BE2C (cell line): ENCODE measurements at regions not wholly inside any gene's neighbourhood (a gene's known extent, or its start where the extent isn't known, plus 50 kb on each side); places are given as distances from the start of the nearest gene placed in this dataset.

Source experiments
- DNase-seq: peaks from one replicate; pipeline ENCODE4 v3.0.0-alpha.2; 2020
- H3K27me3 ChIP-seq: fragments of 250-450 bp; sonication (Bioruptor Pico); 2 replicates; pipeline ENCODE4 v1.5.1; 2020; ENCODE audit warnings: mild to moderate bottlenecking
- H3K36me3 ChIP-seq: fragments of 250-450 bp; sonication (Bioruptor Pico); 2 replicates; pipeline ENCODE4 v1.5.1; 2020; ENCODE audit warnings: mild to moderate bottlenecking
- H3K4me1 ChIP-seq: fragments of 250-450 bp; sonication (Bioruptor Pico); 2 replicates; pipeline ENCODE4 v1.5.1; 2020
- H3K4me3 ChIP-seq: 2 replicates; pipeline ENCODE4 v1.5.1; 2011; ENCODE audit warnings: low read depth, low read length
- H3K9me3 ChIP-seq: fragments of 250-450 bp; sonication (Bioruptor Pico); 2 replicates; pipeline ENCODE4 v1.5.1; 2020
- TF ChIP-seq, protein P1 (sequence below): IDR thresholded peaks from 2 replicates; pipeline ENCODE4 v1.5.1; 2012; ENCODE audit warnings: mild to moderate bottlenecking, low read depth, low read length

DNA sequence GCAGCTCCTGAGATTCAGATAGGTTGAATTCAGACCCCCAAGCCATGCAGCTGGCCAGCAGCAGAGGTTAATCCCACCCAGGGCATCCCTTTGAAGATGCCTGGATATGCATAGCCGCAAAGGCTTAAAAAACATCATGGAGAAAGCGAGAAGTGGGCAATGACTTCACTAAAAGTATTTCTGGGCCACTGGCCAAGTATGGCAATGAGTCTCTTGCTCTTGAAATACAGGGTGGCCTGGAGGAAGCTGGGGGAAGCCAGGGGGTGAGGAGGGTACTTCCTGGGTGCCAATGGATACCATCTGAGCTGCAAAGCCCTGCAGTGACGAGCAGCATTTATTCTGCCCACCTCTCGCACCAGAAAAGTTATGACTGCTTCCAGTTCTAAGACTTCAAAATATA lies 539.3 kb upstream of the TBX3 start:
- Histone ChIP-seq H3K9me3 (no peaks in the 10 kb centered on the region), H3K27me3 (no peaks in the 10 kb centered on the region), H3K36me3 (no peaks in the 10 kb centered on the region), H3K4me3 (no peak overlapping the region), H3K4me1 (peaks cover 6% of the 10 kb centered on the region)
- no peak for DNase-seq
- TF ChIP-seq, protein P1, sequence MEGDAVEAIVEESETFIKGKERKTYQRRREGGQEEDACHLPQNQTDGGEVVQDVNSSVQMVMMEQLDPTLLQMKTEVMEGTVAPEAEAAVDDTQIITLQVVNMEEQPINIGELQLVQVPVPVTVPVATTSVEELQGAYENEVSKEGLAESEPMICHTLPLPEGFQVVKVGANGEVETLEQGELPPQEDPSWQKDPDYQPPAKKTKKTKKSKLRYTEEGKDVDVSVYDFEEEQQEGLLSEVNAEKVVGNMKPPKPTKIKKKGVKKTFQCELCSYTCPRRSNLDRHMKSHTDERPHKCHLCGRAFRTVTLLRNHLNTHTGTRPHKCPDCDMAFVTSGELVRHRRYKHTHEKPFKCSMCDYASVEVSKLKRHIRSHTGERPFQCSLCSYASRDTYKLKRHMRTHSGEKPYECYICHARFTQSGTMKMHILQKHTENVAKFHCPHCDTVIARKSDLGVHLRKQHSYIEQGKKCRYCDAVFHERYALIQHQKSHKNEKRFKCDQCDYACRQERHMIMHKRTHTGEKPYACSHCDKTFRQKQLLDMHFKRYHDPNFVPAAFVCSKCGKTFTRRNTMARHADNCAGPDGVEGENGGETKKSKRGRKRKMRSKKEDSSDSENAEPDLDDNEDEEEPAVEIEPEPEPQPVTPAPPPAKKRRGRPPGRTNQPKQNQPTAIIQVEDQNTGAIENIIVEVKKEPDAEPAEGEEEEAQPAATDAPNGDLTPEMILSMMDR, result no peak

DNA sequence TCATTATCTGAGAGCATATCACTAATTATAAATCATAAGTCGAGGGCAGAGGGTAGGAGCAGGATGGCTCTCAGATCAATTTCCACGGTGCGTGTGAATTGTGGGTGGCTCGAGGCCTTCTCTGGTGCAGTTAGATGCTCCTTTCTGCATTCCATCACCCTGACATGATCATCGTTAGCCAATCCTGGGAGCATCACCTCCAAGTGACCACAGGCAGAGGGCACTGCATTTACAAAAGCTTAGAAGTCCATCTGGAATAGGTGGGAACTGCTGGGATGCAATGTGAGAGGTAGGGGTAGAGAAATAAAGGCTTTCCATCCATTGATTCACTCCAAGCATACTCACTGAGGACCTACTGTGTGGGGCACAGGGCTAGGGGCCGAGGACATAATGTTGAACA lies 538.2 kb upstream of the TBX3 start:
- no peaks in the 10 kb centered on the region for H3K9me3 ChIP-seq
- H3K27me3 ChIP-seq, result no peaks in the 10 kb centered on the region
- DNase-seq, result no peak
- H3K4me1 ChIP-seq, result peaks cover 6% of the 10 kb centered on the region
- H3K36me3 ChIP-seq, result no peaks in the 10 kb centered on the region
- TF ChIP-seq, protein P1, result no peak
- H3K4me3 ChIP-seq, result no peak overlapping the region

DNA sequence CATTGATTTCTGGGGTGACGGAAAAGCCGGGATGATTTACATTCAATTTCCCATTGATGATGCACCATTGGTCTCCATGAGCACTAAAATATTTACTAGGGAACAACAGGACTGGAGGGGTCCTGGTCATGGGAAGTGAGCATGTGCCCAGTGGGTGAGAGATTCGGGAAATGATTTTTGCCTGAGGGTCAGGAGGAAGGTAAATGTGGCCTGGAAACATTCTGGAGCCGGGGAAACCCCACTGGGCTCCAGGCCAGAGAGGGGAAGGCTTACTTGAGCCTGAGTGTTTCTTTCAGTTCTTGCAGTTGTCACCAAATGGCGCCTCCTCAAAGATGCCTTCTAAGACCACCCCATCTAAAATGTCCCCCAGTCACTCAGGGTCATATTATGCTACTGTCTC lies 532.3 kb upstream of the TBX3 start:
- no peak overlapping the region for H3K4me3 ChIP-seq
- H3K4me1 ChIP-seq, result peaks cover 17% of the 10 kb centered on the region

DNA sequence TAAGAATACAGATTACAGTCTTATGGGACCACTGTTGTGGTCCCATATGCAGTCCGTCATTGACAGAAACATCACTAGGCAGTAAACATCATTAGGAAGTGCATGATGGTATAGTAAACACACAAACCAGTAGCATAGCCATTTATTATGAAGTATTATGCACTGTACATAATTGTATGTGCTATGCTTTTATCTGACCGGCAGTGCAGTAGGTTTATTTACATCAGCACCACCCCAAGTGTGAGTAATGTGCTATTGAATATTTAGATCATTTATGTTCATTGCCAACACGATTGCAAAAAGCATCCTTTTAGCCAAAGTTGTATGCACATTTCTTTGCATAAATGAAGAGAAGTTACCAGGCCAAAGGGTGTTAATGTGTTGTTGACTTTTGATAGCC lies 531.6 kb upstream of the TBX3 start:
- Histone ChIP-seq H3K4me3 (no peak overlapping the region), H3K27me3 (no peaks in the 10 kb centered on the region), H3K36me3 (no peaks in the 10 kb centered on the region), H3K9me3 (no peaks in the 10 kb centered on the region), H3K4me1 (peaks cover 12% of the 10 kb centered on the region)
- no peak for DNase-seq
- TF ChIP-seq, protein P1, result no peak

More for the DNA sequence above, 532.3 kb upstream of the TBX3 start:
- DNase-seq, result no peak
- Histone ChIP-seq H3K27me3 (no peaks in the 10 kb centered on the region), H3K9me3 (no peaks in the 10 kb centered on the region), H3K36me3 (no peaks in the 10 kb centered on the region)
- TF ChIP-seq, protein P1, result no peak

DNA sequence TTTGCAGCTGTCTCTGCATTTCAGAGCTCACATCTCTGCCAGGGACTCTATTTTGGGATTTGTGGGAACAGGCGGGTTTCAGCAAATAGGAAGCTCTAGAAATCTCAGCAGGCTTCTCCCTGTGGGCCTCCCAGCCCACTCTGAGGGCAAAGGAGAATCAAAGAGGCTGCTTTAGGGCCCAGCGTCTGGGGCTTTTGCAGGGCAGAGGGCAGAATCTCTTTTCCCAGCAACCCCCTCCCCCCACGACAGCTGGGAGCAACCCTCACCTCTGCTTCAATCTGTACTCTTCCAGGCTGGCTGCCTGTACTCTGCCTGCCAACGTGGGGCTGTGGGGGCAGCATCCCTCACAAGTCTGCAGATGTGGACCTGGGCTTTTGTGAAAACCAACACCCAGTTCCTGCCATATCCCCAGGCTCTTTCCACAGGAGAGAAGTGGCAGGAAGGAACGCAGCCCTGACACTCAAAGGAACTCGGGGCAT lies 529.6 kb upstream of the TBX3 start:
- peak; percentile 59 for DNase-seq
- Histone ChIP-seq H3K9me3 (no peaks in the 10 kb centered on the region), H3K36me3 (no peaks in the 10 kb centered on the region), H3K4me1 (peaks cover 11% of the 10 kb centered on the region), H3K4me3 (no peak overlapping the region), H3K27me3 (no peaks in the 10 kb centered on the region)
- TF ChIP-seq, protein P1, result no peak

DNA sequence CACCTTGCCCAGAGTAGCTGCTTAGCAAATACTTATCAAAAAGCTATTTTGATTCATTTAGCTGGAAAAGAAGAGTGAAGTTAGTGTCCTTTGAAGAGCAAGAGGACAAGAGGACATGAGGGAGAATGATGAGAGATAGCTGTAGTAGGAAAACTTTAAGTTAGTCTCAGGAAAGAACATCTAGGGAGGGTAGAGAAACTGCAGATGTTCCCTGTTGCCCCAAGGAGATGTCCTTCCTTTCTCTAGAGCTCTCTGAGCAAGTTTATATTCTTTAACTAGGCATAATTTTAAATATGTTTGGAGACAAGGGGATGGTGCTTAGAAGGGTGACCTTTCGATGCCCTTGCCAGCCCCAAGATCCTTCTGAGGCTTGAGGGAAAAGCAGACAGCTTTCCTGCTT lies 529.1 kb upstream of the TBX3 start:
- TF ChIP-seq, protein P1, result no peak
- H3K4me3 ChIP-seq, result no peak overlapping the region
- no peak for DNase-seq
- H3K27me3 ChIP-seq, result no peaks in the 10 kb centered on the region
- no peaks in the 10 kb centered on the region for H3K36me3 ChIP-seq
- no peaks in the 10 kb centered on the region for H3K9me3 ChIP-seq
- H3K4me1 ChIP-seq, result peaks cover 11% of the 10 kb centered on the region
